GM23338 (cell line): ENCODE measurements at regions not wholly inside any gene's neighbourhood (a gene's known extent, or its start where the extent isn't known, plus 50 kb on each side); places are given as distances from the start of the nearest gene placed in this dataset.

Experiments used
- ATAC-seq: fragments of 200-7000 bp; cut with Tn5 transposase; 3 replicates; pipeline ENCODE4 v1.9.1; 2020
- DNase-seq: peaks from one replicate; pipeline ENCODE4 v3.0.0-alpha.2; 2015; ENCODE audit warnings: low spot score
- H2AFZ ChIP-seq: fragments of 200-600 bp; sonication (generic); 2 replicates; pipeline ENCODE4 v1.8.0; 2016; ENCODE audit warnings: antibody characterized with exemption, mild to moderate bottlenecking, moderate library complexity
- H3F3A ChIP-seq: fragments of 200-600 bp; sonication (generic); replicated peaks from 2 replicates; pipeline ENCODE4 v1.8.0; 2017; ENCODE audit warnings: antibody characterized with exemption, mixed run types, low read depth
- H3K27ac ChIP-seq: fragments of 200-600 bp; sonication (generic); 2 replicates; pipeline ENCODE4 v1.6.1; 2016; ENCODE audit warnings: low read depth
- H3K27me3 ChIP-seq: fragments of 200-600 bp; sonication (generic); 2 replicates; pipeline ENCODE4 v1.8.0; 2016; ENCODE audit warnings: mild to moderate bottlenecking, mixed run types, moderate library complexity; ENCODE audit not compliant: insufficient read depth
- H3K36me3 ChIP-seq: fragments of 200-600 bp; sonication (generic); 2 replicates; pipeline ENCODE4 v1.8.0; 2016; ENCODE audit warnings: mild to moderate bottlenecking; ENCODE audit not compliant: insufficient read depth
- H3K4me1 ChIP-seq: fragments of 200-600 bp; sonication (generic); 2 replicates; pipeline ENCODE4 v1.8.0; 2016; ENCODE audit warnings: mild to moderate bottlenecking, moderate library complexity; ENCODE audit not compliant: insufficient read depth
- H3K4me2 ChIP-seq: fragments of 200-600 bp; sonication (generic); 2 replicates; pipeline ENCODE4 v1.7.1; 2017; ENCODE audit warnings: mixed run types
- H3K4me3 ChIP-seq: fragments of 200-600 bp; sonication (generic); 2 replicates; pipeline ENCODE4 v1.6.1; 2016; ENCODE audit warnings: mixed run types
- H3K79me2 ChIP-seq: fragments of 200-600 bp; sonication (generic); replicated peaks from 2 replicates; pipeline ENCODE4 v1.8.0; 2017; ENCODE audit warnings: mild to moderate bottlenecking; ENCODE audit not compliant: insufficient read depth
- H3K9me2 ChIP-seq: fragments of 200-600 bp; sonication (generic); 2 replicates; pipeline ENCODE4 v1.8.0; 2017; ENCODE audit not compliant: insufficient read depth
- H4K20me1 ChIP-seq: fragments of 200-600 bp; sonication (generic); replicated peaks from 2 replicates; pipeline ENCODE4 v1.8.0; 2017; ENCODE audit warnings: mild to moderate bottlenecking; ENCODE audit not compliant: insufficient read depth
- H3K27ac Mint-ChIP-seq: 2 replicates; pipeline ENCODE4 v1.8.0; 2020; ENCODE audit warnings: inconsistent platforms, mild to moderate bottlenecking, moderate library complexity, mixed read lengths
- H3K27me3 Mint-ChIP-seq: 3 replicates; pipeline ENCODE4 v1.8.0; 2022; ENCODE audit warnings: low read depth, mild to moderate bottlenecking, moderate library complexity, mixed read lengths, inconsistent platforms; ENCODE audit not compliant: insufficient read depth, poor library complexity
- H3K36me3 Mint-ChIP-seq: 3 replicates; pipeline ENCODE4 v1.8.0; 2021; ENCODE audit warnings: low read depth, mild to moderate bottlenecking, inconsistent platforms, moderate library complexity, mixed read lengths
- H3K4me1 Mint-ChIP-seq: 3 replicates; pipeline ENCODE4 v1.8.0; 2020; ENCODE audit warnings: mild to moderate bottlenecking, inconsistent platforms, mixed read lengths
- H3K4me3 Mint-ChIP-seq: 3 replicates; pipeline ENCODE4 v1.8.0; 2021; ENCODE audit warnings: moderate library complexity, mild to moderate bottlenecking, inconsistent platforms, mixed read lengths
- H3K9me3 Mint-ChIP-seq: 3 replicates; pipeline ENCODE4 v1.8.0; 2020; ENCODE audit warnings: moderate library complexity, mild to moderate bottlenecking, inconsistent platforms, mixed read lengths
- CREB1 ChIP-seq: fragments of 250-450 bp; sonication (Bioruptor Pico); IDR thresholded peaks from 2 replicates; pipeline ENCODE4 v1.5.0; 2020; ENCODE audit warnings: low read depth, mild to moderate bottlenecking, moderate library complexity
- EZH2 ChIP-seq: fragments of 200-600 bp; sonication (generic); IDR thresholded peaks from one replicate; pipeline ENCODE4 v1.8.0; 2017; ENCODE audit warnings: antibody characterized with exemption, mild to moderate bottlenecking, low read depth; ENCODE audit not compliant: unreplicated experiment
- EZH2phosphoT487 ChIP-seq: fragments of 200-600 bp; sonication (generic); IDR thresholded peaks from one replicate; pipeline ENCODE4 v1.8.1; 2018; ENCODE audit warnings: antibody characterized with exemption; ENCODE audit not compliant: unreplicated experiment
- JUNB ChIP-seq: IDR thresholded peaks from one replicate; pipeline ENCODE4 v1.6.1; 2016; ENCODE audit warnings: antibody characterized with exemption; ENCODE audit not compliant: unreplicated experiment
- NANOG ChIP-seq: IDR thresholded peaks from 2 replicates; pipeline ENCODE4 v1.6.1; 2016; ENCODE audit warnings: antibody characterized with exemption, borderline replicate concordance
- POLR2AphosphoS5 ChIP-seq: IDR thresholded peaks from 2 replicates; pipeline ENCODE4 v1.6.1; 2016; ENCODE audit warnings: antibody characterized with exemption, low read depth
- REST ChIP-seq: IDR thresholded peaks from one replicate; pipeline ENCODE4 v1.6.1; 2018; ENCODE audit warnings: antibody characterized with exemption; ENCODE audit not compliant: unreplicated experiment
- STAT1 ChIP-seq: IDR thresholded peaks from one replicate; pipeline ENCODE4 v1.6.1; 2016; ENCODE audit warnings: antibody characterized with exemption; ENCODE audit not compliant: unreplicated experiment
- ZNF114 ChIP-seq: fragments of 250-450 bp; sonication (Bioruptor Pico); IDR thresholded peaks from 2 replicates; pipeline ENCODE4 v1.5.0; 2020; ENCODE audit warnings: mild to moderate bottlenecking, moderate library complexity
- ZNF331 ChIP-seq: fragments of 250-450 bp; sonication (Bioruptor Pico); IDR thresholded peaks from 2 replicates; pipeline ENCODE4 v1.5.0; 2020; ENCODE audit warnings: low read depth, mild to moderate bottlenecking, moderate library complexity
- ZNF462 ChIP-seq: fragments of 250-450 bp; sonication (Bioruptor Pico); IDR thresholded peaks from 2 replicates; pipeline ENCODE4 v1.5.0; 2020; ENCODE audit warnings: mild to moderate bottlenecking, moderate library complexity
- TF ChIP-seq, protein P1 (sequence below): IDR thresholded peaks from 2 replicates; pipeline ENCODE4 v1.6.1; 2016; ENCODE audit warnings: antibody characterized with exemption
- TF ChIP-seq, protein P2 (sequence below), 2 experiments: fragments of 200-600 bp in 1 of 2; sonication (generic) in 1 of 2; conservative IDR thresholded peaks; 2 replicates each; pipeline versions ENCODE4 v1.5.1 to v1.6.1; 2016 to 2017; ENCODE audit warnings: antibody characterized with exemption in 2 of 2, low read depth in 2 of 2, mild to moderate bottlenecking in 2 of 2, moderate library complexity in 1 of 2

DNA sequence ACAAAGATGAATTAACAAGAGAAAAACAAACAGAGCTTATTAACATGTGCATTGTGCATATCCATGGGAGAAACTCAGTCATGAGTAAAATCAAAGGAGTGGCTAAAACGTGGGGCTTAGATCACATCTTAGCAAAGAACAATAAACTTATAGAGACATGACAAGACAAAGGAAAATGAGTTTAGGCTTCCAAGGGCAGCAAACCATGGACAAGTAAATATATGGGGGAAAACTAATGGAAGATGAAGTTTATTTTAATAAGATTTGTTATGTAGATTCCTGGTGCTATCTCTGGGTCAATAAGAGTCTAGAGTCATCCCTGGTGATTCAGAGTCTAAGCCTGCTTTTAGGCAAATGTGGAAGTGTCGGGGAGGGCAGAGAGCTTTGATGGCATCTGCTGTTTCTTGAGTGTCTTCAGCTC, 87.2 kb upstream of the PLPP4 start (continued):
- TF ChIP-seq REST: no peak
- no peak for TF ChIP-seq NANOG

DNA sequence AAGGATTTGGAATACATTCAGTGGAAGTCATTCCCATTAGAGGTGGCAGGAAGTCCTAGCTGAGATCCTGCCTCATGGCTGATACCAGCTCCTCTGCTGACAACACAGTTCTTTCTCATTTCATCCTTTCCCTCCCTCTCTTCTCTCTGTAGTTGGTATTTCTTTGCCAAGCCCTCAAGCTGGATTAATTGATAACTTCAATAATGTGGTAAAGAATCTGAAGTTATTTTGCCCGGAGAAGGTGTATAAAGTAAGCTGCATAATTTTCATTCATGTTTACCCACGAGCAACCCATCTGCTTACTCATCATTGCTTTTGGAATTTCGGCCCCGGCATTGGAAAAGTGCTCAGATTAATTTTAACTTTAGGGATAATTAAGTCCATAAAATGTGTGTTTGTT, 85.2 kb upstream of the PLPP4 start:
- no peak overlapping the region for H3K4me2 ChIP-seq
- H3K4me1 ChIP-seq: no peaks in the 10 kb centered on the region
- no peak overlapping the region for H3K4me3 Mint-ChIP-seq
- H4K20me1 ChIP-seq: no peaks in the 10 kb centered on the region
- DNase-seq (no peak), ATAC-seq (no peak)
- no peak overlapping the region for H3K27ac ChIP-seq
- no peak overlapping the region for H3K27ac Mint-ChIP-seq
- H3K9me2 ChIP-seq: 0 out of 2 replicates have a peak, but pooled peaks cover 8% of the 10 kb centered on the region
- H3K4me1 Mint-ChIP-seq: no peaks in the 10 kb centered on the region
- H3K9me3 Mint-ChIP-seq: no peaks in the 10 kb centered on the region; the same call in 2 of the 3 replicates
- no peak overlapping the region for H3K4me3 ChIP-seq
- no peaks in the 10 kb centered on the region for H3K27me3 ChIP-seq
- H3K36me3 ChIP-seq: no peaks in the 10 kb centered on the region
- peaks cover 2% of the 10 kb centered on the region for H3K27me3 Mint-ChIP-seq
- no peaks in the 10 kb centered on the region for H3K79me2 ChIP-seq
- H3K36me3 Mint-ChIP-seq: no peaks in the 10 kb centered on the region
- H3F3A ChIP-seq: no peaks in the 10 kb centered on the region
- H2AFZ ChIP-seq: no peak overlapping the region
- no peak for TF ChIP-seq EZH2phosphoT487
- no peak for TF ChIP-seq NANOG
- TF ChIP-seq CREB1 (CRISPR knock-in tag): no peak
- no peak for TF ChIP-seq STAT1
- TF ChIP-seq POLR2AphosphoS5: no peak
- TF ChIP-seq EZH2: no peak
- TF ChIP-seq ZNF331 (CRISPR knock-in tag): no peak
- TF ChIP-seq JUNB: no peak
- TF ChIP-seq ZNF114 (CRISPR knock-in tag): no peak
- TF ChIP-seq, protein P1, sequence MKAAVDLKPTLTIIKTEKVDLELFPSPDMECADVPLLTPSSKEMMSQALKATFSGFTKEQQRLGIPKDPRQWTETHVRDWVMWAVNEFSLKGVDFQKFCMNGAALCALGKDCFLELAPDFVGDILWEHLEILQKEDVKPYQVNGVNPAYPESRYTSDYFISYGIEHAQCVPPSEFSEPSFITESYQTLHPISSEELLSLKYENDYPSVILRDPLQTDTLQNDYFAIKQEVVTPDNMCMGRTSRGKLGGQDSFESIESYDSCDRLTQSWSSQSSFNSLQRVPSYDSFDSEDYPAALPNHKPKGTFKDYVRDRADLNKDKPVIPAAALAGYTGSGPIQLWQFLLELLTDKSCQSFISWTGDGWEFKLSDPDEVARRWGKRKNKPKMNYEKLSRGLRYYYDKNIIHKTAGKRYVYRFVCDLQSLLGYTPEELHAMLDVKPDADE: no peak
- no peak for TF ChIP-seq ZNF462 (CRISPR knock-in tag)
- TF ChIP-seq, protein P2, sequence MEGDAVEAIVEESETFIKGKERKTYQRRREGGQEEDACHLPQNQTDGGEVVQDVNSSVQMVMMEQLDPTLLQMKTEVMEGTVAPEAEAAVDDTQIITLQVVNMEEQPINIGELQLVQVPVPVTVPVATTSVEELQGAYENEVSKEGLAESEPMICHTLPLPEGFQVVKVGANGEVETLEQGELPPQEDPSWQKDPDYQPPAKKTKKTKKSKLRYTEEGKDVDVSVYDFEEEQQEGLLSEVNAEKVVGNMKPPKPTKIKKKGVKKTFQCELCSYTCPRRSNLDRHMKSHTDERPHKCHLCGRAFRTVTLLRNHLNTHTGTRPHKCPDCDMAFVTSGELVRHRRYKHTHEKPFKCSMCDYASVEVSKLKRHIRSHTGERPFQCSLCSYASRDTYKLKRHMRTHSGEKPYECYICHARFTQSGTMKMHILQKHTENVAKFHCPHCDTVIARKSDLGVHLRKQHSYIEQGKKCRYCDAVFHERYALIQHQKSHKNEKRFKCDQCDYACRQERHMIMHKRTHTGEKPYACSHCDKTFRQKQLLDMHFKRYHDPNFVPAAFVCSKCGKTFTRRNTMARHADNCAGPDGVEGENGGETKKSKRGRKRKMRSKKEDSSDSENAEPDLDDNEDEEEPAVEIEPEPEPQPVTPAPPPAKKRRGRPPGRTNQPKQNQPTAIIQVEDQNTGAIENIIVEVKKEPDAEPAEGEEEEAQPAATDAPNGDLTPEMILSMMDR (conservative IDR thresholded peaks at IDR 0.05; ENCODE audit: low read depth in 2 of 2): no peak
